ENCODE measurements at regions not wholly inside any gene's neighbourhood (a gene's known extent, or its start where the extent isn't known, plus 50 kb on each side); places are given as distances from the start of the nearest gene placed in this dataset.

DNA sequence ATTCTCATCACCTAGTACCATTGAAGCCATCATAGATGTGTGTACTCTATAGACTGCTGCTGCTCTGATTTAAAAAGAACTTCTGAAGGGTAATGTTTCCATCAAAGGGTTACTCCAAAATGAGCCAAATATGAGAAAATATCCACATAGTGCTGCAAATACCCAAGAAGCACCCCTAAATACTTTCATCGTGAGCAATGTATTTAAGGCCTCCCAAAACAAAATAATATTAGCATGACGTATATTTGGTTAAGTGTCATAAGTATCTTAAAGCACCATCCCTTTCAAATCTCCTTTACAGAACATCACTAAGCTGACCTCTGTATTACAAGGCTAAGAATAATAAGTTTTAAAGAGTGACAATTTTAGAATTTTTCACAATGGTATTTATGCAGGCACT, 421.8 kb downstream of the MTRR start:
- TF ChIP-seq, protein P1, sequence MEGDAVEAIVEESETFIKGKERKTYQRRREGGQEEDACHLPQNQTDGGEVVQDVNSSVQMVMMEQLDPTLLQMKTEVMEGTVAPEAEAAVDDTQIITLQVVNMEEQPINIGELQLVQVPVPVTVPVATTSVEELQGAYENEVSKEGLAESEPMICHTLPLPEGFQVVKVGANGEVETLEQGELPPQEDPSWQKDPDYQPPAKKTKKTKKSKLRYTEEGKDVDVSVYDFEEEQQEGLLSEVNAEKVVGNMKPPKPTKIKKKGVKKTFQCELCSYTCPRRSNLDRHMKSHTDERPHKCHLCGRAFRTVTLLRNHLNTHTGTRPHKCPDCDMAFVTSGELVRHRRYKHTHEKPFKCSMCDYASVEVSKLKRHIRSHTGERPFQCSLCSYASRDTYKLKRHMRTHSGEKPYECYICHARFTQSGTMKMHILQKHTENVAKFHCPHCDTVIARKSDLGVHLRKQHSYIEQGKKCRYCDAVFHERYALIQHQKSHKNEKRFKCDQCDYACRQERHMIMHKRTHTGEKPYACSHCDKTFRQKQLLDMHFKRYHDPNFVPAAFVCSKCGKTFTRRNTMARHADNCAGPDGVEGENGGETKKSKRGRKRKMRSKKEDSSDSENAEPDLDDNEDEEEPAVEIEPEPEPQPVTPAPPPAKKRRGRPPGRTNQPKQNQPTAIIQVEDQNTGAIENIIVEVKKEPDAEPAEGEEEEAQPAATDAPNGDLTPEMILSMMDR (IDR thresholded peaks at IDR 0.05): no peak
- TF ChIP-seq POLR2A (IDR thresholded peaks at IDR 0.05): no peak

Measured in lower leg skin (tissue), 3 donors.